PFSK-1 (cell line): ENCODE measurements at regions not wholly inside any gene's neighbourhood (a gene's known extent, or its start where the extent isn't known, plus 50 kb on each side); places are given as distances from the start of the nearest gene placed in this dataset.

Experiments used
- FOXP2 ChIP-seq: optimal IDR thresholded peaks from 2 replicates; pipeline ENCODE3; 2011; ENCODE audit warnings: borderline replicate concordance, control low read depth, inconsistent platforms; ENCODE audit not compliant: insufficient read depth; ENCODE audit errors: extremely low read length, extremely low read depth
- POLR2AphosphoS5 ChIP-seq: IDR thresholded peaks from 2 replicates; pipeline ENCODE4 v1.6.1; 2012; ENCODE audit warnings: low read depth, mild to moderate bottlenecking, control low read depth, low read length, moderate library complexity
- SIN3A ChIP-seq: IDR thresholded peaks from 2 replicates; pipeline ENCODE4 v1.6.1; 2012; ENCODE audit warnings: mild to moderate bottlenecking, low read length, moderate library complexity, borderline replicate concordance; ENCODE audit not compliant: insufficient read depth
- TAF1 ChIP-seq: IDR thresholded peaks from 2 replicates; pipeline ENCODE4 v1.6.1; 2012; ENCODE audit warnings: low read length, control low read depth, borderline replicate concordance; ENCODE audit not compliant: insufficient read depth
- TF ChIP-seq, protein P1 (sequence below), 2 experiments: IDR thresholded peaks; 2 replicates each; pipeline versions ENCODE4 v1.6.1 to v1.8.0; 2011 to 2012; ENCODE audit warnings: low read depth in 2 of 2, low read length in 2 of 2, control low read depth in 1 of 2, inconsistent platforms in 1 of 2, mild to moderate bottlenecking in 1 of 2, moderate library complexity in 1 of 2; ENCODE audit not compliant: insufficient read depth in 1 of 2

- TF ChIP-seq TAF1: no peak
- TF ChIP-seq, protein P1, sequence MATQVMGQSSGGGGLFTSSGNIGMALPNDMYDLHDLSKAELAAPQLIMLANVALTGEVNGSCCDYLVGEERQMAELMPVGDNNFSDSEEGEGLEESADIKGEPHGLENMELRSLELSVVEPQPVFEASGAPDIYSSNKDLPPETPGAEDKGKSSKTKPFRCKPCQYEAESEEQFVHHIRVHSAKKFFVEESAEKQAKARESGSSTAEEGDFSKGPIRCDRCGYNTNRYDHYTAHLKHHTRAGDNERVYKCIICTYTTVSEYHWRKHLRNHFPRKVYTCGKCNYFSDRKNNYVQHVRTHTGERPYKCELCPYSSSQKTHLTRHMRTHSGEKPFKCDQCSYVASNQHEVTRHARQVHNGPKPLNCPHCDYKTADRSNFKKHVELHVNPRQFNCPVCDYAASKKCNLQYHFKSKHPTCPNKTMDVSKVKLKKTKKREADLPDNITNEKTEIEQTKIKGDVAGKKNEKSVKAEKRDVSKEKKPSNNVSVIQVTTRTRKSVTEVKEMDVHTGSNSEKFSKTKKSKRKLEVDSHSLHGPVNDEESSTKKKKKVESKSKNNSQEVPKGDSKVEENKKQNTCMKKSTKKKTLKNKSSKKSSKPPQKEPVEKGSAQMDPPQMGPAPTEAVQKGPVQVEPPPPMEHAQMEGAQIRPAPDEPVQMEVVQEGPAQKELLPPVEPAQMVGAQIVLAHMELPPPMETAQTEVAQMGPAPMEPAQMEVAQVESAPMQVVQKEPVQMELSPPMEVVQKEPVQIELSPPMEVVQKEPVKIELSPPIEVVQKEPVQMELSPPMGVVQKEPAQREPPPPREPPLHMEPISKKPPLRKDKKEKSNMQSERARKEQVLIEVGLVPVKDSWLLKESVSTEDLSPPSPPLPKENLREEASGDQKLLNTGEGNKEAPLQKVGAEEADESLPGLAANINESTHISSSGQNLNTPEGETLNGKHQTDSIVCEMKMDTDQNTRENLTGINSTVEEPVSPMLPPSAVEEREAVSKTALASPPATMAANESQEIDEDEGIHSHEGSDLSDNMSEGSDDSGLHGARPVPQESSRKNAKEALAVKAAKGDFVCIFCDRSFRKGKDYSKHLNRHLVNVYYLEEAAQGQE (IDR thresholded peaks at IDR 0.05; ENCODE audit: insufficient read depth in 1 of 2, low read depth in 2 of 2, low read length in 2 of 2): no peak
- TF ChIP-seq SIN3A: no peak
- TF ChIP-seq POLR2AphosphoS5: no peak
- no peak for TF ChIP-seq FOXP2
These were observed 195.4 kb upstream of the PGRMC2 start for GRCh38 chr4:128483041-128483440.

GRCh38 chr4:128481752-128482480 is 194.3 kb upstream of the PGRMC2 start:
- no peak for TF ChIP-seq TAF1

GRCh38 chr4:128480945-128481344 is 193.3 kb upstream of the PGRMC2 start:
- no peak for TF ChIP-seq TAF1

- TF ChIP-seq FOXP2: no peak
- TF ChIP-seq, protein P1 (IDR thresholded peaks at IDR 0.05; ENCODE audit: insufficient read depth in 1 of 2, low read depth in 2 of 2, low read length in 2 of 2): no peak
These were observed 189.9 kb upstream of the PGRMC2 start for GRCh38 chr4:128477540-128477939.

- TF ChIP-seq SIN3A (no peak), TAF1 (no peak), POLR2AphosphoS5 (no peak), FOXP2 (no peak)
- TF ChIP-seq, protein P1 (IDR thresholded peaks at IDR 0.05; ENCODE audit: insufficient read depth in 1 of 2, low read depth in 2 of 2, low read length in 2 of 2): no peak
These were observed 188.0 kb upstream of the PGRMC2 start for GRCh38 chr4:128475597-128475996.

- no peak for TF ChIP-seq FOXP2
- no peak for TF ChIP-seq TAF1
- no peak for TF ChIP-seq SIN3A
- TF ChIP-seq POLR2AphosphoS5: no peak
These were observed 184.0 kb upstream of the PGRMC2 start for GRCh38 chr4:128471576-128471975.

DNA sequence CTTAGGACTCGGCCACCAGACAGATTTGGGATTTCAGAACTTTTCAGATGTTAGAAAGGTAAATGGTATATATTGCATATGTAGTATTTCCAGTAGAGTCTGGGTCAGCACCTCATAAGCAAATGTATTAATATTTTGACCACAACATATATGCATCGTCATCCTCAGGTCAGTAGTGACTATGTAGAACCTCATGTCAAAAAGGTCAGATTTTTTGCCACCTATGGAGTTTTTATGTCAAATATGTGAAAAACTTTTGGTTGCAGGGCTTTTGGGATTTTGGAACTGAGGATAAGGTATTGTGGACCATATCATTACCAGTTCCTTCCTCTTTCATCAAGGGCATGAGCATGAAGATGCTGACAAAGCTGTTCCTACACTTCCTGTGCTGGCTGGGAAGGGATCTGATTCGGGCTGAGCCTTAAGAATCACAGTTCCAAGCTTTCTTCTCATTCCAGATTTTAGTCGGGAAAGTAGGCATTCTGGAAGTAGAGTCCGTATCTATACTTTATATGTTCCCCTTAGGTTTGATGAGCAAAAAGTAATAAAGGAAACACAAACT is 183.0 kb upstream of the PGRMC2 start:
- TF ChIP-seq, protein P1 (IDR thresholded peaks at IDR 0.05; ENCODE audit: insufficient read depth in 1 of 2, low read depth in 2 of 2, low read length in 2 of 2): no peak
- no peak for TF ChIP-seq TAF1
- TF ChIP-seq POLR2AphosphoS5: no peak
- no peak for TF ChIP-seq FOXP2
- no peak for TF ChIP-seq SIN3A
